PC-9 (cell line): ENCODE measurements at regions not wholly inside any gene's neighbourhood (a gene's known extent, or its start where the extent isn't known, plus 50 kb on each side); places are given as distances from the start of the nearest gene placed in this dataset.

ENCODE experiments used
- BruUV-seq: library from RNA; stranded (reverse); fragments of 400-500 nt; replicated peaks from 2 replicates; lab custom pipeline; 2021; lab: Mats Ljungman, UMichigan
- CTCF ChIA-PET: fragments of 300-600 bp; sonication (Branson Sonifier 250); formaldehyde crosslinking; loops from one replicate; lab custom pipeline; 2022; ENCODE audit warnings: antibody characterized with exemption; lab: Charles Lee
- POLR2A ChIA-PET: fragments of 300-600 bp; sonication (Branson Sonifier 250); formaldehyde crosslinking; loops from one replicate; lab custom pipeline; 2022; ENCODE audit warnings: antibody characterized with exemption; ENCODE audit not compliant: unreplicated experiment; lab: Charles Lee
- DNase-seq, 2 experiments: peaks; one replicate each; pipeline versions ENCODE4 v3.0.0 to v3.0.0-alpha.2; 2015 to 2022; ENCODE audit warnings: mixed read lengths in 1 of 2
- H2AFZ ChIP-seq: fragments of 200-600 bp; sonication (generic); 2 replicates; pipeline ENCODE4 v1.8.1; 2017; ENCODE audit warnings: antibody characterized with exemption
- H3F3A ChIP-seq: fragments of 200-600 bp; sonication (generic); 2 replicates; pipeline ENCODE4 v1.8.1; 2017; ENCODE audit warnings: antibody characterized with exemption, mild to moderate bottlenecking, low read depth; ENCODE audit not compliant: insufficient read depth
- H3K27ac ChIP-seq: fragments of 200-600 bp; sonication (generic); 2 replicates; pipeline ENCODE4 v1.6.1; 2016; ENCODE audit warnings: mixed run types
- H3K27me3 ChIP-seq: fragments of 200-600 bp; sonication (generic); 2 replicates; pipeline ENCODE4 v1.6.1; 2016; ENCODE audit warnings: low read depth, mixed run types; ENCODE audit not compliant: insufficient read depth
- H3K36me3 ChIP-seq: fragments of 200-600 bp; sonication (generic); 2 replicates; pipeline ENCODE4 v1.6.1; 2016; ENCODE audit warnings: low read depth, mixed run types
- H3K4me1 ChIP-seq: fragments of 200-600 bp; sonication (generic); replicated peaks from 2 replicates; pipeline ENCODE4 v1.6.1; 2016; ENCODE audit warnings: mixed run types; ENCODE audit not compliant: insufficient read depth
- H3K4me2 ChIP-seq: fragments of 200-600 bp; sonication (generic); 2 replicates; pipeline ENCODE4 v1.6.1; 2017; ENCODE audit warnings: mixed run types
- H3K4me3 ChIP-seq: fragments of 200-600 bp; sonication (generic); 2 replicates; pipeline ENCODE4 v1.6.1; 2016; ENCODE audit warnings: mixed run types
- H3K79me2 ChIP-seq: fragments of 200-600 bp; sonication (generic); 2 replicates; pipeline ENCODE4 v1.6.1; 2017; ENCODE audit warnings: low read depth, mixed run types
- H3K9me2 ChIP-seq: fragments of 200-600 bp; sonication (generic); 2 replicates; pipeline ENCODE4 v1.8.1; 2017; ENCODE audit warnings: mild to moderate bottlenecking; ENCODE audit not compliant: insufficient read depth
- H3K9me3 ChIP-seq: fragments of 200-600 bp; sonication (generic); 2 replicates; pipeline ENCODE4 v1.8.1; 2016; ENCODE audit warnings: low read depth; ENCODE audit not compliant: insufficient read depth
- H4K20me1 ChIP-seq: fragments of 200-600 bp; sonication (generic); 2 replicates; pipeline ENCODE4 v1.8.1; 2017; ENCODE audit not compliant: insufficient read depth
- EZH2 ChIP-seq: fragments of 200-600 bp; sonication (generic); IDR thresholded peaks from 2 replicates; pipeline ENCODE4 v1.8.0; 2017; ENCODE audit warnings: antibody characterized with exemption, low read depth
- intact Hi-C: fragments of 100-400 bp; cut with micrococcal nuclease; formaldehyde crosslinking; loops from one replicate; pipeline ENCODE4 v1.10.0; 2022; ENCODE audit not compliant: unreplicated experiment
- TF ChIP-seq, protein P1 (sequence below): fragments of 200-600 bp; sonication (generic); conservative IDR thresholded peaks from 2 replicates; pipeline ENCODE4 v1.6.1; 2017; ENCODE audit warnings: mixed run types, antibody characterized with exemption, mild to moderate bottlenecking, moderate library complexity

DNA sequence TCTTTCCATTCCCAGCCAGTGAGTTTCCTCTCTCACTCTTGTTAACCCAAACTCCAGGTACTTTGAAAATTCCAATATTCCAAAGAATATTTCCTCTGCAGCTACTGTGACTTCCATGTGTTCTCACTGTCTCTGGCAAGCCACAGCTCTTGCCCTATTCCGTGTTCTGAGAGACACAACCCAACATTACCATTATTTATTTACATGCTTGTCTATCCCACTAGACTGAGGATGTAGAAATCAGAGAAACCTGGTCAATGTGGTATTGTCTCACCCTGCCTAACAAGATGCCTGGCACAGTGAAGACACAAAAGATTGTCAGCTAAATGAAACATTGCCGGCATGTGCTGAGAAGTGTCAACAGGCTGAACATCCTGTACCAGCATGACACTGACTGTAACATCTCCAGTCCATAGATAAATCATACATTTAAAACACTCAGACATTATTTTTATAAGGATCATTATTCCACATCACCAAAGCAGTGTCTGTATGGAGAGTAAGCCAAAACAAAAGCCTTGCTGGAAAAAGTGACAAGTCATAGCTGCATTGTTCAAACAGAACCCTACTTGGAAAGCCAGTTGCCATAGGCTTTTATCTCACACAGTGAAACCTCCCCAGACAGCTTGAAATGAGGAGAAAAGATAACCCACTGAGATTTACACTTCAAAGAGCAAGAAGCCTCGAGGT is 72.3 kb downstream of the SIPA1L2 start:
- Histone ChIP-seq H3K9me2 (no peaks in the 10 kb centered on the region), H3K9me3 (no peaks in the 10 kb centered on the region), H3K79me2 (no peaks in the 10 kb centered on the region), H4K20me1 (no peaks in the 10 kb centered on the region), H3K27me3 (no peaks in the 10 kb centered on the region), H3K4me3 (no peak overlapping the region), H3F3A (no peaks in the 10 kb centered on the region), H2AFZ (no peak overlapping the region), H3K4me1 (peaks cover 8% of the 10 kb centered on the region), H3K27ac (no peak overlapping the region), H3K36me3 (no peaks in the 10 kb centered on the region), H3K4me2 (no peak overlapping the region)
- ChIA-PET POLR2A (no interaction called here), CTCF (no interaction called here)
- BruUV-seq, result no TSS peak
- intact Hi-C loops, result no loop called here
- TF ChIP-seq, protein P1, sequence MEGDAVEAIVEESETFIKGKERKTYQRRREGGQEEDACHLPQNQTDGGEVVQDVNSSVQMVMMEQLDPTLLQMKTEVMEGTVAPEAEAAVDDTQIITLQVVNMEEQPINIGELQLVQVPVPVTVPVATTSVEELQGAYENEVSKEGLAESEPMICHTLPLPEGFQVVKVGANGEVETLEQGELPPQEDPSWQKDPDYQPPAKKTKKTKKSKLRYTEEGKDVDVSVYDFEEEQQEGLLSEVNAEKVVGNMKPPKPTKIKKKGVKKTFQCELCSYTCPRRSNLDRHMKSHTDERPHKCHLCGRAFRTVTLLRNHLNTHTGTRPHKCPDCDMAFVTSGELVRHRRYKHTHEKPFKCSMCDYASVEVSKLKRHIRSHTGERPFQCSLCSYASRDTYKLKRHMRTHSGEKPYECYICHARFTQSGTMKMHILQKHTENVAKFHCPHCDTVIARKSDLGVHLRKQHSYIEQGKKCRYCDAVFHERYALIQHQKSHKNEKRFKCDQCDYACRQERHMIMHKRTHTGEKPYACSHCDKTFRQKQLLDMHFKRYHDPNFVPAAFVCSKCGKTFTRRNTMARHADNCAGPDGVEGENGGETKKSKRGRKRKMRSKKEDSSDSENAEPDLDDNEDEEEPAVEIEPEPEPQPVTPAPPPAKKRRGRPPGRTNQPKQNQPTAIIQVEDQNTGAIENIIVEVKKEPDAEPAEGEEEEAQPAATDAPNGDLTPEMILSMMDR, result no peak
- no peak for TF ChIP-seq EZH2
- DNase-seq, result no peak

DNA sequence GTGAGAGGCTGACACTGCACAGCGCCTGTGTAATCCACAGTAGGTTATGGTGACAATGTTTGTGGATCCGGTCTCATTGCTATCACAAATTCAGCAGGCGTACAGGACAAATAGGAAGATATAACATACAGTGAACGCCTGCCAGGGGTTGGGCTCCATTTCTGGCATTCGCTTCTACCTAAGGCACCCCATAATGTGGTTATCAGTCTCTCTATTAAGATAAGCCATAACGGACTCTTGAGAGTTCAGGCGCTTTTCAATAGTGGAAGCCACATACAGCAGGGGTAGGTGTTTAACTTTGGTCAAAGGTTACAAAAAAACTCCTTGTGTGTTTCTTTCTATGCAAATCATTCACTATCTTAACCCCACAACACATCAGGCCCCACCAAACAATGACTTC is 72.8 kb downstream of the SIPA1L2 start:
- DNase-seq, result no peak
- intact Hi-C loops, result no loop called here
- H3K4me2 ChIP-seq, result no peak overlapping the region
- BruUV-seq, result no TSS peak
- no peaks in the 10 kb centered on the region for H3K9me2 ChIP-seq
- H3K27me3 ChIP-seq, result no peaks in the 10 kb centered on the region
- H3K36me3 ChIP-seq, result no peaks in the 10 kb centered on the region
- no peaks in the 10 kb centered on the region for H3K9me3 ChIP-seq
- H3K4me1 ChIP-seq, result peaks cover 8% of the 10 kb centered on the region
- TF ChIP-seq, protein P1, result no peak
- TF ChIP-seq EZH2, result no peak
- H2AFZ ChIP-seq, result no peak overlapping the region
- no peaks in the 10 kb centered on the region for H4K20me1 ChIP-seq
- no peaks in the 10 kb centered on the region for H3K79me2 ChIP-seq
- ChIA-PET POLR2A (no interaction called here), CTCF (no interaction called here)
- H3K27ac ChIP-seq, result no peak overlapping the region
- no peak overlapping the region for H3K4me3 ChIP-seq
- H3F3A ChIP-seq, result no peaks in the 10 kb centered on the region

DNA sequence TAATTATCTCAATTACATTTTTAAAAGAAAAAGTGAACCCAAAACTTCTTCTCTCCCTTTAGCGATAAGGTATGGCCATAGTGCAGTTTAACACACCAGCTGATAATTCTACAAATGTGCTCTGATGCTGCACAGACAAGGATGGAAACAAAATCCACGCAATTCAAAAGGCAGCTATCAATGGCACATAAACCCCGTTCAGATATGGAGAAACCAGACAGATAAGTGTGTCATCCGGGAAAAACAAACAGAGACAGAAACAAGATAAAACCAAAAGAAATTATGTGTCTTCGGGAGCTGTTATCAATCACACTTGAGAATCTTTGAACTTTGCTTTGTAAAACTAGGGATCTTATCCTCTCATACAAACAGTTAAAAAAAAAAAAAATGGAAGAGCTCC is 73.6 kb downstream of the SIPA1L2 start:
- H3K4me1 ChIP-seq, result peaks cover 8% of the 10 kb centered on the region
- BruUV-seq, result no TSS peak
- no peaks in the 10 kb centered on the region for H3K36me3 ChIP-seq
- POLR2A ChIA-PET, result interaction anchor here (0.6 kb wide), 1 partner anchor 760 kb away, joined by 3 read pairs; no protein-coding TSS in a partner anchor
- no peaks in the 10 kb centered on the region for H3K79me2 ChIP-seq
- no peaks in the 10 kb centered on the region for H3F3A ChIP-seq
- no peaks in the 10 kb centered on the region for H3K27me3 ChIP-seq
- no peaks in the 10 kb centered on the region for H4K20me1 ChIP-seq
- TF ChIP-seq EZH2, result no peak
- TF ChIP-seq, protein P1, result no peak
- no peak overlapping the region for H2AFZ ChIP-seq
- intact Hi-C loops, result no loop called here
- no peak overlapping the region for H3K4me3 ChIP-seq
- no peaks in the 10 kb centered on the region for H3K9me2 ChIP-seq
- CTCF ChIA-PET, result no interaction called here
- DNase-seq, result no peak
- H3K27ac ChIP-seq, result no peak overlapping the region
- no peak overlapping the region for H3K4me2 ChIP-seq
- no peaks in the 10 kb centered on the region for H3K9me3 ChIP-seq
